ENCODE measurements at regions not wholly inside any gene's neighbourhood (a gene's known extent, or its start where the extent isn't known, plus 50 kb on each side); places are given as distances from the start of the nearest gene placed in this dataset.

GRCh38 chr17:33457477-33457876 is 164.4 kb upstream of the ASIC2 start:
- H3K4me1 ChIP-seq (ENCODE audit: control insufficient read depth, insufficient read depth, low read length), result peaks cover 2% of the 10 kb centered on the region

GRCh38 chr17:33459078-33459940 is 166.2 kb upstream of the ASIC2 start:
- Histone ChIP-seq H3K27me3 (ENCODE audit: control insufficient read depth, insufficient read depth, low read length) (peaks cover 23% of the 10 kb centered on the region), H3K4me1 (ENCODE audit: control insufficient read depth, insufficient read depth, low read length) (no peaks in the 10 kb centered on the region), H3K4me3 (ENCODE audit: low read depth, low read length) (no peak overlapping the region), H3K9ac (ENCODE audit: low read depth, low read length) (no peak overlapping the region), H3K36me3 (ENCODE audit: control insufficient read depth, insufficient read depth, low read length) (no peaks in the 10 kb centered on the region), H3K9me3 (ENCODE audit: control insufficient read depth, insufficient read depth, low read length) (no peaks in the 10 kb centered on the region)

More at GRCh38 chr17:33457477-33457876, 164.4 kb upstream of the ASIC2 start:
- H3K27me3 ChIP-seq (ENCODE audit: control insufficient read depth, insufficient read depth, low read length), result peaks cover 28% of the 10 kb centered on the region
- H3K9me3 ChIP-seq (ENCODE audit: control insufficient read depth, insufficient read depth, low read length), result no peaks in the 10 kb centered on the region
- no peak overlapping the region for H3K9ac ChIP-seq (ENCODE audit: low read depth, low read length)
- H3K36me3 ChIP-seq (ENCODE audit: control insufficient read depth, insufficient read depth, low read length), result no peaks in the 10 kb centered on the region
- no peak overlapping the region for H3K4me3 ChIP-seq (ENCODE audit: low read depth, low read length)

- Histone ChIP-seq H3K27me3 (ENCODE audit: control insufficient read depth, insufficient read depth, low read length) (peaks cover 7% of the 10 kb centered on the region), H3K9ac (ENCODE audit: low read depth, low read length) (no peak overlapping the region), H3K4me3 (ENCODE audit: low read depth, low read length) (no peak overlapping the region), H3K36me3 (ENCODE audit: control insufficient read depth, insufficient read depth, low read length) (no peaks in the 10 kb centered on the region), H3K9me3 (ENCODE audit: control insufficient read depth, insufficient read depth, low read length) (no peaks in the 10 kb centered on the region), H3K4me1 (ENCODE audit: control insufficient read depth, insufficient read depth, low read length) (no peaks in the 10 kb centered on the region)
Observed at GRCh38 chr17:33460781-33461450, 167.8 kb upstream of the ASIC2 start.

GRCh38 chr17:33463887-33464286 is 170.8 kb upstream of the ASIC2 start:
- Histone ChIP-seq H3K9me3 (ENCODE audit: control insufficient read depth, insufficient read depth, low read length) (no peaks in the 10 kb centered on the region), H3K9ac (ENCODE audit: low read depth, low read length) (no peak overlapping the region), H3K4me3 (ENCODE audit: low read depth, low read length) (no peak overlapping the region), H3K27me3 (ENCODE audit: control insufficient read depth, insufficient read depth, low read length) (no peaks in the 10 kb centered on the region), H3K36me3 (ENCODE audit: control insufficient read depth, insufficient read depth, low read length) (no peaks in the 10 kb centered on the region), H3K4me1 (ENCODE audit: control insufficient read depth, insufficient read depth, low read length) (no peaks in the 10 kb centered on the region)

- H3K4me1 ChIP-seq (ENCODE audit: control insufficient read depth, insufficient read depth, low read length), result no peaks in the 10 kb centered on the region
- no peaks in the 10 kb centered on the region for H3K9me3 ChIP-seq (ENCODE audit: control insufficient read depth, insufficient read depth, low read length)
- H3K27me3 ChIP-seq (ENCODE audit: control insufficient read depth, insufficient read depth, low read length), result no peaks in the 10 kb centered on the region
- no peaks in the 10 kb centered on the region for H3K36me3 ChIP-seq (ENCODE audit: control insufficient read depth, insufficient read depth, low read length)
- H3K4me3 ChIP-seq (ENCODE audit: low read depth, low read length), result no peak overlapping the region
- no peak overlapping the region for H3K9ac ChIP-seq (ENCODE audit: low read depth, low read length)
Observed at GRCh38 chr17:33464669-33465280, 171.7 kb upstream of the ASIC2 start.

GRCh38 chr17:33469421-33469820 is 176.3 kb upstream of the ASIC2 start:
- H3K4me1 ChIP-seq (ENCODE audit: control insufficient read depth, insufficient read depth, low read length), result no peaks in the 10 kb centered on the region
- H3K4me3 ChIP-seq (ENCODE audit: low read depth, low read length), result no peak overlapping the region
- no peak overlapping the region for H3K9ac ChIP-seq (ENCODE audit: low read depth, low read length)
- no peaks in the 10 kb centered on the region for H3K9me3 ChIP-seq (ENCODE audit: control insufficient read depth, insufficient read depth, low read length)
- H3K27me3 ChIP-seq (ENCODE audit: control insufficient read depth, insufficient read depth, low read length), result no peaks in the 10 kb centered on the region
- H3K36me3 ChIP-seq (ENCODE audit: control insufficient read depth, insufficient read depth, low read length), result no peaks in the 10 kb centered on the region

GRCh38 chr17:33469911-33470310 is 176.8 kb upstream of the ASIC2 start:
- H3K9ac ChIP-seq (ENCODE audit: low read depth, low read length), result no peak overlapping the region
- H3K36me3 ChIP-seq (ENCODE audit: control insufficient read depth, insufficient read depth, low read length), result no peaks in the 10 kb centered on the region
- no peaks in the 10 kb centered on the region for H3K27me3 ChIP-seq (ENCODE audit: control insufficient read depth, insufficient read depth, low read length)
- H3K4me3 ChIP-seq (ENCODE audit: low read depth, low read length), result no peak overlapping the region
- H3K9me3 ChIP-seq (ENCODE audit: control insufficient read depth, insufficient read depth, low read length), result no peaks in the 10 kb centered on the region
- H3K4me1 ChIP-seq (ENCODE audit: control insufficient read depth, insufficient read depth, low read length), result no peaks in the 10 kb centered on the region

GRCh38 chr17:33473061-33473460 is 180.0 kb upstream of the ASIC2 start:
- H3K4me3 ChIP-seq (ENCODE audit: low read depth, low read length), result no peak overlapping the region
- no peak overlapping the region for H3K9ac ChIP-seq (ENCODE audit: low read depth, low read length)
- H3K36me3 ChIP-seq (ENCODE audit: control insufficient read depth, insufficient read depth, low read length), result no peaks in the 10 kb centered on the region
- H3K27me3 ChIP-seq (ENCODE audit: control insufficient read depth, insufficient read depth, low read length), result no peaks in the 10 kb centered on the region
- no peaks in the 10 kb centered on the region for H3K4me1 ChIP-seq (ENCODE audit: control insufficient read depth, insufficient read depth, low read length)
- no peaks in the 10 kb centered on the region for H3K9me3 ChIP-seq (ENCODE audit: control insufficient read depth, insufficient read depth, low read length)

GRCh38 chr17:33474789-33475188 is 181.7 kb upstream of the ASIC2 start:
- Histone ChIP-seq H3K9me3 (ENCODE audit: control insufficient read depth, insufficient read depth, low read length) (no peaks in the 10 kb centered on the region), H3K9ac (ENCODE audit: low read depth, low read length) (no peak overlapping the region), H3K27me3 (ENCODE audit: control insufficient read depth, insufficient read depth, low read length) (no peaks in the 10 kb centered on the region), H3K36me3 (ENCODE audit: control insufficient read depth, insufficient read depth, low read length) (no peaks in the 10 kb centered on the region), H3K4me1 (ENCODE audit: control insufficient read depth, insufficient read depth, low read length) (no peaks in the 10 kb centered on the region), H3K4me3 (ENCODE audit: low read depth, low read length) (no peak overlapping the region)

GRCh38 chr17:33475594-33475993 is 182.5 kb upstream of the ASIC2 start:
- no peaks in the 10 kb centered on the region for H3K27me3 ChIP-seq (ENCODE audit: control insufficient read depth, insufficient read depth, low read length)

GRCh38 chr17:33481652-33482051 is 188.6 kb upstream of the ASIC2 start:
- no peak overlapping the region for H3K9ac ChIP-seq (ENCODE audit: low read depth, low read length)
- peaks cover 2% of the 10 kb centered on the region for H3K27me3 ChIP-seq (ENCODE audit: control insufficient read depth, insufficient read depth, low read length)
- H3K9me3 ChIP-seq (ENCODE audit: control insufficient read depth, insufficient read depth, low read length), result no peaks in the 10 kb centered on the region
- no peaks in the 10 kb centered on the region for H3K36me3 ChIP-seq (ENCODE audit: control insufficient read depth, insufficient read depth, low read length)
- H3K4me1 ChIP-seq (ENCODE audit: control insufficient read depth, insufficient read depth, low read length), result no peaks in the 10 kb centered on the region
- H3K4me3 ChIP-seq (ENCODE audit: low read depth, low read length), result no peak overlapping the region

More at GRCh38 chr17:33475594-33475993, 182.5 kb upstream of the ASIC2 start:
- no peaks in the 10 kb centered on the region for H3K4me1 ChIP-seq (ENCODE audit: control insufficient read depth, insufficient read depth, low read length)
- no peaks in the 10 kb centered on the region for H3K9me3 ChIP-seq (ENCODE audit: control insufficient read depth, insufficient read depth, low read length)
- H3K9ac ChIP-seq (ENCODE audit: low read depth, low read length), result no peak overlapping the region
- no peaks in the 10 kb centered on the region for H3K36me3 ChIP-seq (ENCODE audit: control insufficient read depth, insufficient read depth, low read length)
- H3K4me3 ChIP-seq (ENCODE audit: low read depth, low read length), result no peak overlapping the region
